GM18507 (cell line): ENCODE measurements at regions not wholly inside any gene's neighbourhood (a gene's known extent, or its start where the extent isn't known, plus 50 kb on each side); places are given as distances from the start of the nearest gene placed in this dataset.

ENCODE experiments used
- DNase-seq: peaks from one replicate; pipeline ENCODE4 v3.0.0; 2011; ENCODE audit warnings: low read depth; ENCODE audit not compliant: insufficient read length; ENCODE audit errors: extremely low spot score
- FAIRE-seq: peaks from 2 replicates; lab custom pipeline; 2011; peaks lifted over from hg19 to GRCh38; lab: Jason Lieb, UNC

- DNase-seq (no peak), FAIRE-seq (no peak)
These were observed 118.7 kb upstream of the CDKN3 start for GRCh38 chr14:54278087-54278486.

- DNase-seq (no peak), FAIRE-seq (no peak)
These were observed 118.0 kb upstream of the CDKN3 start for GRCh38 chr14:54278665-54279295.

- no peak for FAIRE-seq
- DNase-seq, result no peak
These were observed 114.0 kb upstream of the CDKN3 start for GRCh38 chr14:54282849-54283248.

- FAIRE-seq (no peak), DNase-seq (no peak)
These were observed 111.8 kb upstream of the CDKN3 start for GRCh38 chr14:54285030-54285429.

GRCh38 chr14:54291491-54292191, 105.2 kb upstream of the CDKN3 start:
- DNase-seq, result no peak
- no peak for FAIRE-seq

GRCh38 chr14:54294802-54295201, 102.0 kb upstream of the CDKN3 start:
- DNase-seq, result no peak
- no peak for FAIRE-seq

- DNase-seq (no peak), FAIRE-seq (no peak)
These were observed 97.1 kb upstream of the CDKN3 start for GRCh38 chr14:54299410-54300363.

GRCh38 chr14:54300881-54301280, 95.9 kb upstream of the CDKN3 start:
- DNase-seq (no peak), FAIRE-seq (no peak)

GRCh38 chr14:54301359-54301758, 95.4 kb upstream of the CDKN3 start:
- no peak for FAIRE-seq
- no peak for DNase-seq

GRCh38 chr14:54306806-54307205, 90.0 kb upstream of the CDKN3 start:
- FAIRE-seq (no peak), DNase-seq (no peak)

- DNase-seq (no peak), FAIRE-seq (no peak)
These were observed 87.2 kb upstream of the CDKN3 start for GRCh38 chr14:54309615-54310014.

- DNase-seq (no peak), FAIRE-seq (no peak)
These were observed 86.5 kb upstream of the CDKN3 start for GRCh38 chr14:54310151-54310850.

GRCh38 chr14:54310851-54311228, 86.0 kb upstream of the CDKN3 start:
- DNase-seq, result no peak
- FAIRE-seq, result no peak

GRCh38 chr14:54312166-54312801, 84.5 kb upstream of the CDKN3 start:
- FAIRE-seq, result no peak
- DNase-seq, result no peak

- DNase-seq (no peak), FAIRE-seq (no peak)
These were observed 82.3 kb upstream of the CDKN3 start for GRCh38 chr14:54314365-54315104.

GRCh38 chr14:54316652-54317051, 80.2 kb upstream of the CDKN3 start:
- no peak for FAIRE-seq
- no peak for DNase-seq

- FAIRE-seq (no peak), DNase-seq (no peak)
These were observed 79.4 kb upstream of the CDKN3 start for GRCh38 chr14:54317391-54317790.

- FAIRE-seq, result no peak
- no peak for DNase-seq
These were observed 74.6 kb upstream of the CDKN3 start for GRCh38 chr14:54322246-54322645.
